GM23338 (cell line): ENCODE measurements at regions not wholly inside any gene's neighbourhood (a gene's known extent, or its start where the extent isn't known, plus 50 kb on each side); places are given as distances from the start of the nearest gene placed in this dataset.

ENCODE experiments used
- ATAC-seq: fragments of 200-7000 bp; cut with Tn5 transposase; 3 replicates; pipeline ENCODE4 v1.9.1; 2020
- DNase-seq: peaks from one replicate; pipeline ENCODE4 v3.0.0-alpha.2; 2015; ENCODE audit warnings: low spot score
- H2AFZ ChIP-seq: fragments of 200-600 bp; sonication (generic); 2 replicates; pipeline ENCODE4 v1.8.0; 2016; ENCODE audit warnings: antibody characterized with exemption, mild to moderate bottlenecking, moderate library complexity
- H3F3A ChIP-seq: fragments of 200-600 bp; sonication (generic); replicated peaks from 2 replicates; pipeline ENCODE4 v1.8.0; 2017; ENCODE audit warnings: antibody characterized with exemption, mixed run types, low read depth
- H3K27ac ChIP-seq: fragments of 200-600 bp; sonication (generic); 2 replicates; pipeline ENCODE4 v1.6.1; 2016; ENCODE audit warnings: low read depth
- H3K27me3 ChIP-seq: fragments of 200-600 bp; sonication (generic); 2 replicates; pipeline ENCODE4 v1.8.0; 2016; ENCODE audit warnings: mild to moderate bottlenecking, mixed run types, moderate library complexity; ENCODE audit not compliant: insufficient read depth
- H3K36me3 ChIP-seq: fragments of 200-600 bp; sonication (generic); 2 replicates; pipeline ENCODE4 v1.8.0; 2016; ENCODE audit warnings: mild to moderate bottlenecking; ENCODE audit not compliant: insufficient read depth
- H3K4me1 ChIP-seq: fragments of 200-600 bp; sonication (generic); 2 replicates; pipeline ENCODE4 v1.8.0; 2016; ENCODE audit warnings: mild to moderate bottlenecking, moderate library complexity; ENCODE audit not compliant: insufficient read depth
- H3K4me2 ChIP-seq: fragments of 200-600 bp; sonication (generic); 2 replicates; pipeline ENCODE4 v1.7.1; 2017; ENCODE audit warnings: mixed run types
- H3K4me3 ChIP-seq: fragments of 200-600 bp; sonication (generic); 2 replicates; pipeline ENCODE4 v1.6.1; 2016; ENCODE audit warnings: mixed run types
- H3K79me2 ChIP-seq: fragments of 200-600 bp; sonication (generic); replicated peaks from 2 replicates; pipeline ENCODE4 v1.8.0; 2017; ENCODE audit warnings: mild to moderate bottlenecking; ENCODE audit not compliant: insufficient read depth
- H3K9me2 ChIP-seq: fragments of 200-600 bp; sonication (generic); 2 replicates; pipeline ENCODE4 v1.8.0; 2017; ENCODE audit not compliant: insufficient read depth
- H4K20me1 ChIP-seq: fragments of 200-600 bp; sonication (generic); replicated peaks from 2 replicates; pipeline ENCODE4 v1.8.0; 2017; ENCODE audit warnings: mild to moderate bottlenecking; ENCODE audit not compliant: insufficient read depth
- H3K27ac Mint-ChIP-seq: 2 replicates; pipeline ENCODE4 v1.8.0; 2020; ENCODE audit warnings: inconsistent platforms, mild to moderate bottlenecking, moderate library complexity, mixed read lengths
- H3K27me3 Mint-ChIP-seq: 3 replicates; pipeline ENCODE4 v1.8.0; 2022; ENCODE audit warnings: low read depth, mild to moderate bottlenecking, moderate library complexity, mixed read lengths, inconsistent platforms; ENCODE audit not compliant: insufficient read depth, poor library complexity
- H3K36me3 Mint-ChIP-seq: 3 replicates; pipeline ENCODE4 v1.8.0; 2021; ENCODE audit warnings: low read depth, mild to moderate bottlenecking, inconsistent platforms, moderate library complexity, mixed read lengths
- H3K4me1 Mint-ChIP-seq: 3 replicates; pipeline ENCODE4 v1.8.0; 2020; ENCODE audit warnings: mild to moderate bottlenecking, inconsistent platforms, mixed read lengths
- H3K4me3 Mint-ChIP-seq: 3 replicates; pipeline ENCODE4 v1.8.0; 2021; ENCODE audit warnings: moderate library complexity, mild to moderate bottlenecking, inconsistent platforms, mixed read lengths
- H3K9me3 Mint-ChIP-seq: 3 replicates; pipeline ENCODE4 v1.8.0; 2020; ENCODE audit warnings: moderate library complexity, mild to moderate bottlenecking, inconsistent platforms, mixed read lengths
- CREB1 ChIP-seq: fragments of 250-450 bp; sonication (Bioruptor Pico); IDR thresholded peaks from 2 replicates; pipeline ENCODE4 v1.5.0; 2020; ENCODE audit warnings: low read depth, mild to moderate bottlenecking, moderate library complexity
- ETS1 ChIP-seq: IDR thresholded peaks from 2 replicates; pipeline ENCODE4 v1.6.1; 2016; ENCODE audit warnings: antibody characterized with exemption
- EZH2 ChIP-seq: fragments of 200-600 bp; sonication (generic); IDR thresholded peaks from one replicate; pipeline ENCODE4 v1.8.0; 2017; ENCODE audit warnings: antibody characterized with exemption, mild to moderate bottlenecking, low read depth; ENCODE audit not compliant: unreplicated experiment
- EZH2phosphoT487 ChIP-seq: fragments of 200-600 bp; sonication (generic); IDR thresholded peaks from one replicate; pipeline ENCODE4 v1.8.1; 2018; ENCODE audit warnings: antibody characterized with exemption; ENCODE audit not compliant: unreplicated experiment
- NANOG ChIP-seq: IDR thresholded peaks from 2 replicates; pipeline ENCODE4 v1.6.1; 2016; ENCODE audit warnings: antibody characterized with exemption, borderline replicate concordance
- POLR2AphosphoS5 ChIP-seq: IDR thresholded peaks from 2 replicates; pipeline ENCODE4 v1.6.1; 2016; ENCODE audit warnings: antibody characterized with exemption, low read depth
- REST ChIP-seq: IDR thresholded peaks from one replicate; pipeline ENCODE4 v1.6.1; 2018; ENCODE audit warnings: antibody characterized with exemption; ENCODE audit not compliant: unreplicated experiment
- STAT1 ChIP-seq: IDR thresholded peaks from one replicate; pipeline ENCODE4 v1.6.1; 2016; ENCODE audit warnings: antibody characterized with exemption; ENCODE audit not compliant: unreplicated experiment
- ZNF331 ChIP-seq: fragments of 250-450 bp; sonication (Bioruptor Pico); IDR thresholded peaks from 2 replicates; pipeline ENCODE4 v1.5.0; 2020; ENCODE audit warnings: low read depth, mild to moderate bottlenecking, moderate library complexity

GRCh38 chr15:26232691-26233090 is 369.6 kb upstream of the ATP10A start:
- TF ChIP-seq NANOG (no peak), REST (no peak), ETS1 (no peak)
- Histone ChIP-seq H3K27me3 (no peaks in the 10 kb centered on the region), H3F3A (no peaks in the 10 kb centered on the region; the same call in 1 of the 2 replicates), H3K9me2 (peaks cover 5% of the 10 kb centered on the region; the same call in 1 of the 2 replicates), H4K20me1 (no peaks in the 10 kb centered on the region), H3K4me2 (no peak overlapping the region), H3K4me1 (peaks cover 52% of the 10 kb centered on the region), H3K27ac (peak overlapping the region; percentile 39; the same call in 1 of the 2 replicates), H3K79me2 (no peaks in the 10 kb centered on the region), H3K4me3 (no peak overlapping the region), H2AFZ (no peak overlapping the region), H3K36me3 (peaks cover 5% of the 10 kb centered on the region)
- H3K27ac Mint-ChIP-seq: no peak overlapping the region
- peaks cover 11% of the 10 kb centered on the region for H3K27me3 Mint-ChIP-seq
- peaks cover 27% of the 10 kb centered on the region for H3K9me3 Mint-ChIP-seq
- peaks cover 24% of the 10 kb centered on the region for H3K36me3 Mint-ChIP-seq
- peaks cover 54% of the 10 kb centered on the region for H3K4me1 Mint-ChIP-seq
- peak; percentile 29 for DNase-seq
- no peak for ATAC-seq
- no peak overlapping the region for H3K4me3 Mint-ChIP-seq

- Histone ChIP-seq H3K4me1 (peaks cover 43% of the 10 kb centered on the region), H3K36me3 (peaks cover 5% of the 10 kb centered on the region), H2AFZ (no peak overlapping the region; the same call in 1 of the 2 replicates), H3K79me2 (no peaks in the 10 kb centered on the region), H3K27ac (peak overlapping the region; percentile 64; the same call in 1 of the 2 replicates), H3K4me2 (peak overlapping the region; percentile 44; the same call in 1 of the 2 replicates), H3F3A (no peaks in the 10 kb centered on the region; the same call in 1 of the 2 replicates), H3K4me3 (no peak overlapping the region), H3K27me3 (no peaks in the 10 kb centered on the region), H4K20me1 (no peaks in the 10 kb centered on the region), H3K9me2 (no peaks in the 10 kb centered on the region)
- Mint-ChIP-seq H3K27me3 (peaks cover 8% of the 10 kb centered on the region), H3K36me3 (peaks cover 33% of the 10 kb centered on the region), H3K27ac (peak overlapping the region; percentile 29; the same call in 1 of the 2 replicates), H3K9me3 (peaks cover 37% of the 10 kb centered on the region), H3K4me1 (peaks cover 41% of the 10 kb centered on the region), H3K4me3 (no peak overlapping the region)
- DNase-seq: peak; percentile 21
- TF ChIP-seq ZNF331 (CRISPR knock-in tag): no peak
- no peak for TF ChIP-seq NANOG
- no peak for TF ChIP-seq EZH2phosphoT487
- ATAC-seq: no peak
These were observed 368.0 kb upstream of the ATP10A start for GRCh38 chr15:26231096-26231495.

GRCh38 chr15:26224266-26224665 is 361.1 kb upstream of the ATP10A start:
- H3K27me3 Mint-ChIP-seq: peaks cover 4% of the 10 kb centered on the region
- no peak for TF ChIP-seq ZNF331 (CRISPR knock-in tag)
- no peak for TF ChIP-seq STAT1
- no peak for TF ChIP-seq EZH2
- no peak for TF ChIP-seq CREB1 (CRISPR knock-in tag)
- TF ChIP-seq NANOG: no peak
- no peak for TF ChIP-seq REST
- TF ChIP-seq POLR2AphosphoS5: no peak
- peaks cover 4% of the 10 kb centered on the region; the same call in 1 of the 3 replicates for H3K4me1 Mint-ChIP-seq

More at GRCh38 chr15:26224266-26224665, 361.1 kb upstream of the ATP10A start:
- Histone ChIP-seq H3K4me2 (no peak overlapping the region), H3K4me3 (no peak overlapping the region), H3K27ac (no peak overlapping the region), H3K9me2 (peaks cover 13% of the 10 kb centered on the region; the same call in 1 of the 2 replicates), H4K20me1 (no peaks in the 10 kb centered on the region), H3K36me3 (peaks cover 5% of the 10 kb centered on the region), H3K79me2 (no peaks in the 10 kb centered on the region), H3K4me1 (no peaks in the 10 kb centered on the region), H2AFZ (no peak overlapping the region), H3K27me3 (no peaks in the 10 kb centered on the region), H3F3A (no peaks in the 10 kb centered on the region)
- ATAC-seq (no peak), DNase-seq (no peak)
- Mint-ChIP-seq H3K9me3 (peaks cover 22% of the 10 kb centered on the region), H3K4me3 (no peak overlapping the region), H3K27ac (no peak overlapping the region), H3K36me3 (peaks cover 17% of the 10 kb centered on the region)
